Retinal pigment epithelial cell (primary cell): ENCODE measurements at regions not wholly inside any gene's neighbourhood (a gene's known extent, or its start where the extent isn't known, plus 50 kb on each side); places are given as distances from the start of the nearest gene placed in this dataset.

Source experiments
- DNase-seq: peaks from one replicate; pipeline ENCODE4 v3.0.0-alpha.2; 2010; ENCODE audit warnings: low read depth
- H3K4me3 ChIP-seq: 2 replicates; pipeline ENCODE4 v1.5.1; 2011; ENCODE audit warnings: mild to moderate bottlenecking, low read length, control low read depth, moderate library complexity
- CTCF ChIP-seq: conservative IDR thresholded peaks from 2 replicates; pipeline ENCODE4 v1.5.1; 2011; ENCODE audit warnings: low read depth, low read length, control low read depth, inconsistent platforms

DNA sequence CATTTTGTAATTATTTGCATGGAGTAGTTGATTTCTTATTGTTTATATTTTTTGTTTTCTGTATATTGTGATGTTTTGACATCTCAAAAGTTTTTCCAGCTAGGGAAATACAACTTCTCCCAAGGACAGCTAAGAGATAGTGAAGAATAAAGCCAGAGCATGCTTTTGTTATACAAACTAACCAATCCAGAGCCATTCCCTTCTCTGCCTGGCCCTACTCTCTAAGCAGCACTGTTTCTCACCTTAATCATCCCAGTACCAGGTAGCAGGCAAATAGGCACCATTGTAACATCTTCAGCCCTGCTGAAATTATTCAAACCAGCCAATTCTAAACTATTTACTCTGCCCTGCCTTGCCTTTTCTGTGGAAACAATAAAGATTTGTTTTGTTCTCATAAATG is 1063.4 kb upstream of the CHAC2 start:
- TF ChIP-seq CTCF: no peak
- H3K4me3 ChIP-seq: no peak overlapping the region
- no peak for DNase-seq

DNA sequence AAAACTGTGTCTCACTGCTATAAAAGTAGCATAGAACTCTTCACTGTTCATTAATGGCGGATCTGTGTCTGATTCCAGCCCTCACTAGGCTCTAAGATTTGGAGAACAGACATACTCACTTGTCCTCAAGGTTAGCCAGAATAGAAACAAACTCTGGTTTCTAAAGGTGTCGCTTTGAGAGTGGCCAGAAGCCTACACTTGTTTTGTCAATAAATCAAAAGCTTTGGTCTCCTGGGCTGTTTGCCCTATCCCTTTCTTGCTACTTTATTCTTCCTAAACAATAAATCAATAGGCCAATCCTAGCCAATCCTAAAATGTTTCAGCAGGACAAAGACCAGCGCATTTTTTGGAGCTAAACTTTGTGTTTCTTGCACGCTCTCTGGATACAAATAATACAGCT is 1064.6 kb upstream of the CHAC2 start:
- no peak for DNase-seq
- no peak for TF ChIP-seq CTCF
- H3K4me3 ChIP-seq: no peak overlapping the region

GRCh38 chr2:52698408-52698807 is 1069.2 kb upstream of the CHAC2 start:
- no peak overlapping the region for H3K4me3 ChIP-seq
- TF ChIP-seq CTCF: no peak
- DNase-seq: no peak

DNA sequence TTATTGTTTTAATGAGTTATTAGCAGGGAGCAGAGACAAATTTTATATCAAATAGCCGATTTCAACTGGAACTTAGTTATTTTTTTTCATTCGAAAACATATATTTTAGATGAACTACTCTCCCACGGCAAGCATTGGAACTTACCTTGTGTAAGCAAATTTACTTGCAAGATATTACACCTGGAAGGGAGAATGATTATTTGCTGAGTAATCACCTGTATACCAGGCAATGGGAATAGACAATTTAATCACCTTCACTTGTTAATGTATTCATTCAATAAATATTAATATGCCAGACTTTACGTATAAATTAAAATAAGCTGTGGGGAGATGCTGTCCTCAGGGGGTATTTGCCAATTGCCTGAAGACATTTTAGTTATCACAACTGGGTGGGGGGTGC is 1069.9 kb upstream of the CHAC2 start:
- no peak for DNase-seq
- H3K4me3 ChIP-seq: no peak overlapping the region
- TF ChIP-seq CTCF: no peak

DNA sequence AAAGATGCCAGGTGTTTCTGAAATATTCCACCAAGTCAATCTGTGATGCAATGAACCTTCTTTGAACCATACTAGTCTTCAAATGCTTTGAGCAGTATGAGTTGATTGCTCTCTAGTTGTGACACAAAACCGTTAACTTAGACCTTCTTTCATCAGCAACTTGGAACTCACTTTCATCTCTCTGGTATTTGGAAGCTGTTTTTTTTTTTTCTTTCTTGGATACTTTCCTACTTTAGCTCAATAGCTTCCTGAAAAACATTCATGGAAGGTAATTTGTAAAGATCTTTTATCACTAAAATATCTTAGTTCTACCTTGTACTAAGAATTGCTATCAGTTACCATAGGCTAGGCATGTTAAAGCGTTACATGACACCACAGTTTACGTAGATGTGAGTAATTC is 1071.9 kb upstream of the CHAC2 start:
- no peak for DNase-seq

GRCh38 chr2:52686935-52687334 is 1080.7 kb upstream of the CHAC2 start:
- no peak for DNase-seq
- no peak overlapping the region for H3K4me3 ChIP-seq
- no peak for TF ChIP-seq CTCF

More for the DNA sequence above, 1071.9 kb upstream of the CHAC2 start:
- H3K4me3 ChIP-seq: no peak overlapping the region
- TF ChIP-seq CTCF: no peak

DNA sequence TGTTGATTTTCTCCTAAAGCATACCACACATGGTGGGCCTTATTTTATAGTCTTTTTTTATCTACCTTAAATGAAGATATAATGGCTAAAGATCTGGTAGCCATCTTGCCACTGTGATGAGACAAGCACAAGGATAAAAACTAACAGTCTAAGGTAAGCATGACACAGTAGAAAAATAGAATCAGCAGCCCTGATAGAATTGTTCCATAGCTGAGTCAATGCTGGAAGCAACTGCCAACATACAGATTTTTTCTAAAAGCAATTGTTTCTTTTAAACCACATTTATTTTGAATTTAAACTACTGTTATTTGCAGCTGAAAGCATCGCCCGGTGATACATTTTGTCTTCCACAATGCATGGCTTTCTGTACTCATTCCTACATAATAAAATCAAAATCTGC is 1091.5 kb upstream of the CHAC2 start:
- no peak for DNase-seq
- no peak for TF ChIP-seq CTCF

More for the DNA sequence above, 1091.5 kb upstream of the CHAC2 start:
- H3K4me3 ChIP-seq: no peak overlapping the region
